ENCODE measurements at regions not wholly inside any gene's neighbourhood (a gene's known extent, or its start where the extent isn't known, plus 50 kb on each side); places are given as distances from the start of the nearest gene placed in this dataset.
A peak's percentile ranks its signal among the peaks of the same experiment; 100 is the strongest.

- intact Hi-C loops (cut with DNase I; ENCODE audit: low total_unique reads), result no loop called here
- no peak for TF ChIP-seq CTCF (IDR thresholded peaks at IDR 0.05)
- DNase-seq, result peak in 1 of 2 donors; percentile 51
These were observed 55.0 kb upstream of the DUSP5 start for GRCh38 chr10:110442746-110443145.

GRCh38 chr10:110443239-110444003 lies 54.3 kb upstream of the DUSP5 start:
- DNase-seq, result no peak
- intact Hi-C loops (cut with DNase I; ENCODE audit: low total_unique reads), result no loop called here

More at GRCh38 chr10:110442746-110443145, 55.0 kb upstream of the DUSP5 start:
- no peaks in the 10 kb centered on the region for H3K4me1 ChIP-seq
- no peaks in the 10 kb centered on the region for H3K27me3 ChIP-seq
- H3K36me3 ChIP-seq, result no peaks in the 10 kb centered on the region
- H3K27ac ChIP-seq, result no peak overlapping the region
- H3K9me3 ChIP-seq, result no peaks in the 10 kb centered on the region
- H3K4me3 ChIP-seq, result no peak overlapping the region

GRCh38 chr10:110444004-110444337 lies 53.7 kb upstream of the DUSP5 start:
- no peak for DNase-seq
- Histone ChIP-seq H3K27me3 (no peaks in the 10 kb centered on the region), H3K36me3 (no peaks in the 10 kb centered on the region), H3K27ac (no peak overlapping the region), H3K9me3 (no peaks in the 10 kb centered on the region), H3K4me3 (no peak overlapping the region), H3K4me1 (no peaks in the 10 kb centered on the region)
- intact Hi-C loops (cut with DNase I; ENCODE audit: low total_unique reads), result no loop called here
- TF ChIP-seq CTCF (IDR thresholded peaks at IDR 0.05), result no peak

More at GRCh38 chr10:110443239-110444003, 54.3 kb upstream of the DUSP5 start:
- Histone ChIP-seq H3K36me3 (no peaks in the 10 kb centered on the region), H3K27me3 (no peaks in the 10 kb centered on the region), H3K9me3 (no peaks in the 10 kb centered on the region), H3K4me3 (no peak overlapping the region), H3K27ac (no peak overlapping the region), H3K4me1 (no peaks in the 10 kb centered on the region)
- TF ChIP-seq CTCF (IDR thresholded peaks at IDR 0.05), result no peak

- no peak for TF ChIP-seq CTCF (IDR thresholded peaks at IDR 0.05)
- Histone ChIP-seq H3K27ac (no peak overlapping the region), H3K4me1 (no peaks in the 10 kb centered on the region), H3K27me3 (no peaks in the 10 kb centered on the region), H3K36me3 (no peaks in the 10 kb centered on the region), H3K4me3 (no peak overlapping the region), H3K9me3 (no peaks in the 10 kb centered on the region)
- peak in 1 of 2 donors; percentile 27 for DNase-seq
- intact Hi-C loops (cut with DNase I; ENCODE audit: low total_unique reads), result no loop called here
These were observed 51.8 kb upstream of the DUSP5 start for GRCh38 chr10:110445871-110446270.

GRCh38 chr10:110446277-110446676 lies 51.4 kb upstream of the DUSP5 start:
- no peak overlapping the region for H3K4me3 ChIP-seq
- no peaks in the 10 kb centered on the region for H3K4me1 ChIP-seq
- no peak for DNase-seq
- no peaks in the 10 kb centered on the region for H3K27me3 ChIP-seq
- no peak overlapping the region for H3K27ac ChIP-seq
- intact Hi-C loops (cut with DNase I; ENCODE audit: low total_unique reads), result no loop called here
- no peaks in the 10 kb centered on the region for H3K9me3 ChIP-seq
- TF ChIP-seq CTCF (IDR thresholded peaks at IDR 0.05), result no peak
- no peaks in the 10 kb centered on the region for H3K36me3 ChIP-seq

All from tibial artery (tissue), 4 donors.